ENCODE measurements at regions not wholly inside any gene's neighbourhood (a gene's known extent, or its start where the extent isn't known, plus 50 kb on each side); places are given as distances from the start of the nearest gene placed in this dataset.

- no peaks in the 10 kb centered on the region for H3K4me1 Mint-ChIP-seq (ENCODE audit: unreplicated experiment)
- no peaks in the 10 kb centered on the region for H3K9me3 Mint-ChIP-seq (ENCODE audit: unreplicated experiment)
- no peak for DNase-seq (ENCODE audit: low spot score)
- H3K27me3 Mint-ChIP-seq (ENCODE audit: unreplicated experiment): no peaks in the 10 kb centered on the region
- TF ChIP-seq, protein P1, sequence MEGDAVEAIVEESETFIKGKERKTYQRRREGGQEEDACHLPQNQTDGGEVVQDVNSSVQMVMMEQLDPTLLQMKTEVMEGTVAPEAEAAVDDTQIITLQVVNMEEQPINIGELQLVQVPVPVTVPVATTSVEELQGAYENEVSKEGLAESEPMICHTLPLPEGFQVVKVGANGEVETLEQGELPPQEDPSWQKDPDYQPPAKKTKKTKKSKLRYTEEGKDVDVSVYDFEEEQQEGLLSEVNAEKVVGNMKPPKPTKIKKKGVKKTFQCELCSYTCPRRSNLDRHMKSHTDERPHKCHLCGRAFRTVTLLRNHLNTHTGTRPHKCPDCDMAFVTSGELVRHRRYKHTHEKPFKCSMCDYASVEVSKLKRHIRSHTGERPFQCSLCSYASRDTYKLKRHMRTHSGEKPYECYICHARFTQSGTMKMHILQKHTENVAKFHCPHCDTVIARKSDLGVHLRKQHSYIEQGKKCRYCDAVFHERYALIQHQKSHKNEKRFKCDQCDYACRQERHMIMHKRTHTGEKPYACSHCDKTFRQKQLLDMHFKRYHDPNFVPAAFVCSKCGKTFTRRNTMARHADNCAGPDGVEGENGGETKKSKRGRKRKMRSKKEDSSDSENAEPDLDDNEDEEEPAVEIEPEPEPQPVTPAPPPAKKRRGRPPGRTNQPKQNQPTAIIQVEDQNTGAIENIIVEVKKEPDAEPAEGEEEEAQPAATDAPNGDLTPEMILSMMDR (IDR thresholded peaks at IDR 0.05; ENCODE audit: unreplicated experiment): no peak
- H3K4me3 Mint-ChIP-seq (ENCODE audit: unreplicated experiment): no peak overlapping the region
- H3K27ac Mint-ChIP-seq (ENCODE audit: unreplicated experiment): no peak overlapping the region
- no peaks in the 10 kb centered on the region for H3K36me3 Mint-ChIP-seq (ENCODE audit: low read depth, unreplicated experiment)
Observed at GRCh38 chr10:9547936-9548904, 1469.5 kb upstream of the CELF2 start.

GRCh38 chr10:9550810-9551209 is 1466.9 kb upstream of the CELF2 start:
- DNase-seq (ENCODE audit: low spot score): no peak
- no peak overlapping the region for H3K4me3 Mint-ChIP-seq (ENCODE audit: unreplicated experiment)
- no peaks in the 10 kb centered on the region for H3K4me1 Mint-ChIP-seq (ENCODE audit: unreplicated experiment)
- no peaks in the 10 kb centered on the region for H3K36me3 Mint-ChIP-seq (ENCODE audit: low read depth, unreplicated experiment)
- H3K27ac Mint-ChIP-seq (ENCODE audit: unreplicated experiment): no peak overlapping the region
- H3K27me3 Mint-ChIP-seq (ENCODE audit: unreplicated experiment): no peaks in the 10 kb centered on the region
- H3K9me3 Mint-ChIP-seq (ENCODE audit: unreplicated experiment): no peaks in the 10 kb centered on the region
- TF ChIP-seq, protein P1 (IDR thresholded peaks at IDR 0.05; ENCODE audit: unreplicated experiment): no peak

- no peak for DNase-seq (ENCODE audit: low spot score)
- Mint-ChIP-seq H3K27ac (ENCODE audit: unreplicated experiment) (no peak overlapping the region), H3K4me1 (ENCODE audit: unreplicated experiment) (no peaks in the 10 kb centered on the region), H3K4me3 (ENCODE audit: unreplicated experiment) (no peak overlapping the region), H3K9me3 (ENCODE audit: unreplicated experiment) (no peaks in the 10 kb centered on the region), H3K27me3 (ENCODE audit: unreplicated experiment) (no peaks in the 10 kb centered on the region), H3K36me3 (ENCODE audit: low read depth, unreplicated experiment) (no peaks in the 10 kb centered on the region)
- TF ChIP-seq, protein P1 (IDR thresholded peaks at IDR 0.05; ENCODE audit: unreplicated experiment): no peak
Observed at GRCh38 chr10:9554321-9554720, 1463.4 kb upstream of the CELF2 start.

- DNase-seq (ENCODE audit: low spot score): no peak
- TF ChIP-seq, protein P1 (IDR thresholded peaks at IDR 0.05; ENCODE audit: unreplicated experiment): no peak
- H3K27ac Mint-ChIP-seq (ENCODE audit: unreplicated experiment): no peak overlapping the region
- no peaks in the 10 kb centered on the region for H3K4me1 Mint-ChIP-seq (ENCODE audit: unreplicated experiment)
- no peaks in the 10 kb centered on the region for H3K27me3 Mint-ChIP-seq (ENCODE audit: unreplicated experiment)
- H3K4me3 Mint-ChIP-seq (ENCODE audit: unreplicated experiment): no peak overlapping the region
- H3K36me3 Mint-ChIP-seq (ENCODE audit: low read depth, unreplicated experiment): no peaks in the 10 kb centered on the region
- H3K9me3 Mint-ChIP-seq (ENCODE audit: unreplicated experiment): no peaks in the 10 kb centered on the region
Observed at GRCh38 chr10:9560976-9561375, 1456.7 kb upstream of the CELF2 start.

- no peaks in the 10 kb centered on the region for H3K9me3 Mint-ChIP-seq (ENCODE audit: unreplicated experiment)
- no peak overlapping the region for H3K27ac Mint-ChIP-seq (ENCODE audit: unreplicated experiment)
- no peaks in the 10 kb centered on the region for H3K4me1 Mint-ChIP-seq (ENCODE audit: unreplicated experiment)
- H3K36me3 Mint-ChIP-seq (ENCODE audit: low read depth, unreplicated experiment): no peaks in the 10 kb centered on the region
- no peak overlapping the region for H3K4me3 Mint-ChIP-seq (ENCODE audit: unreplicated experiment)
- H3K27me3 Mint-ChIP-seq (ENCODE audit: unreplicated experiment): no peaks in the 10 kb centered on the region
- DNase-seq (ENCODE audit: low spot score): no peak
- TF ChIP-seq, protein P1 (IDR thresholded peaks at IDR 0.05; ENCODE audit: unreplicated experiment): no peak
Observed at GRCh38 chr10:9561821-9562505, 1455.7 kb upstream of the CELF2 start.
